ENCODE measurements at regions not wholly inside any gene's neighbourhood (a gene's known extent, or its start where the extent isn't known, plus 50 kb on each side); places are given as distances from the start of the nearest gene placed in this dataset.

DNA sequence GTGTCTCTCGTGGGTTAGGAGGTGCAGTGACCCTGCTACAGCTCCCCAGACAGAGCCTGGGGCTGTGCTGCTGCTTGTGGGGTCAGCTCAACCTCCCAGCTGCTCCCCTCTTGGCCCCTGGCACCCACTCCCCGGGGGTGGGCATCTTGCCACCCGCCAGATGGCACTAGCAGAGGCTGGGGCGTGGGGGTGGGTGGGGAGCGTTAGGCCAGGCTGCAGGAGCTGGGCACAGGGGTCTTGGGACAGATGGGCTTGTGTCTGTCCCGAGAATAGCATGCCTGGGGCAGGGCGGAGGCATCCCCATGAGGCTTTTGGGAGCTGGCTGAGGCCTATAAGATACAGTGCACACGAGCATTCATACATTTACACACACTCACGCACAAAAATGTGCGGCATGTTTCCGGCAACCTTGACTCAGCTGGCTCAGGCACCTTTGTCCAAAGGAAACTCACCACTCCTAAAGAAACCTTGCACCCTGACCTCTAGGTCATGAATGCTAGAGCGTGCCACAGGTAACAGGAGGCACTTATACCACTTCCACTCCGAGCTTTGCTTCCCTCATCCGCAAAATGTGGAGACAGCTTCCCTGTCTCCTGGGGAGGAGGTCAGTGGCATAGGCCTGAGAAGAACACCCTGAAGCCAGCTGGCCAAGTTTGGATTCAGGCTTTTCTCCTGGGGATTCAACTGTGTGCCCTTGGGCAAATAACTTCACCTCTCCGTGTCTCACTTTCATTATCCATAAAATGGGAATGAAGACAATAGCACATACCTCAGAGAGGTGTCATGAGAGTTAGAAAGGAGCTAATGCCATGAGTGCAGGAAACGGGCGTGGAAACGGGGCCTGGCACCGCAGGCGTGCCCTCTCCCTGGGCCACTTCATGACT is 78.9 kb upstream of the LHX1 start:
- TF ChIP-seq, protein P1, sequence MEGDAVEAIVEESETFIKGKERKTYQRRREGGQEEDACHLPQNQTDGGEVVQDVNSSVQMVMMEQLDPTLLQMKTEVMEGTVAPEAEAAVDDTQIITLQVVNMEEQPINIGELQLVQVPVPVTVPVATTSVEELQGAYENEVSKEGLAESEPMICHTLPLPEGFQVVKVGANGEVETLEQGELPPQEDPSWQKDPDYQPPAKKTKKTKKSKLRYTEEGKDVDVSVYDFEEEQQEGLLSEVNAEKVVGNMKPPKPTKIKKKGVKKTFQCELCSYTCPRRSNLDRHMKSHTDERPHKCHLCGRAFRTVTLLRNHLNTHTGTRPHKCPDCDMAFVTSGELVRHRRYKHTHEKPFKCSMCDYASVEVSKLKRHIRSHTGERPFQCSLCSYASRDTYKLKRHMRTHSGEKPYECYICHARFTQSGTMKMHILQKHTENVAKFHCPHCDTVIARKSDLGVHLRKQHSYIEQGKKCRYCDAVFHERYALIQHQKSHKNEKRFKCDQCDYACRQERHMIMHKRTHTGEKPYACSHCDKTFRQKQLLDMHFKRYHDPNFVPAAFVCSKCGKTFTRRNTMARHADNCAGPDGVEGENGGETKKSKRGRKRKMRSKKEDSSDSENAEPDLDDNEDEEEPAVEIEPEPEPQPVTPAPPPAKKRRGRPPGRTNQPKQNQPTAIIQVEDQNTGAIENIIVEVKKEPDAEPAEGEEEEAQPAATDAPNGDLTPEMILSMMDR (IDR thresholded peaks at IDR 0.05; ENCODE audit: low read depth, low read length) = no peak
- TF ChIP-seq POLR2A (IDR thresholded peaks at IDR 0.05; ENCODE audit: extremely low read depth, insufficient read length) = no peak
- no peak for TF ChIP-seq MAX (IDR thresholded peaks at IDR 0.05; ENCODE audit: low read depth, low read length)
- no peak for TF ChIP-seq MYC (IDR thresholded peaks at IDR 0.05; ENCODE audit: low read depth, low read length)

Data from NB4 (cell line).